ENCODE measurements at regions not wholly inside any gene's neighbourhood (a gene's known extent, or its start where the extent isn't known, plus 50 kb on each side); places are given as distances from the start of the nearest gene placed in this dataset.
"Not testable (repeated sequence)": the region's sequence is repeated elsewhere in the genome, so short reads cannot be mapped to it uniquely, and the experiment has no call there.

DNA sequence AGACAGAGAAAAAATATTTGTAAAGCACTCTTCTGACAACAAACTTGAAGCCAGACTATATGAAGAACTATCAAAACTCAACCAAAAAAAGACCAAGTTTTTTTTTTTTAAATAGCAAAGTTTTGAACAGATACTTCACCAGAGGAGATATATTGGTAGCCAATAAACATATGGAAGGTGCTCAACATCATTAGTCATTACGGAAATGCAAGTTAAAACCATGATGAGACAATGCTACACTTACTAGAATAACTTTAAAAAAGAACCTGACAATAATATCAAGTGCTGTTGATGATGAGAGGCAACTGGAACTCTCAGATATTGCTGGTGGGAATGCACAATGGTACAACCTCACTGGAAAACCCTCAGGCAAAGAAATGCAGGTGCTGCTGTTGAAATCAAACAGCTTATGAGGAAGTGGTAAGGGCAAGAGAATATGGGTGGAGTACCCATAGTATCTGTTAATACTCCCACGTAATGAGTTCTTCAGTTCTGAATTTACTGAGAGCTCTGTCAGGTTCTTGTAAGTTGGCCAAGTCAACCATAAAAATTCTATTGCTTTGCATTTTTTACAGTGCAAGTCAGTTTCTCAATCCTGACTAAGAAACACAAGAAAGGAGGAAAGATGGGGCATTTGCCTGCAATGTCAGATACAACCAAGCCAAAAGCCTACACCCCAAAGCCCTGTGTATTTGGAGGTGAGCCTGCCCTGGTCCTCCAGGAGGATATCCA lies 87.3 kb upstream of the GNAQ start:
- CTCF ChIA-PET, result interaction anchor here (0.5 to 1.7 kb wide), 11 partner anchors 10 to 685 kb away, joined by 3 to 7 read pairs (median 3); no protein-coding TSS in a partner anchor

DNA sequence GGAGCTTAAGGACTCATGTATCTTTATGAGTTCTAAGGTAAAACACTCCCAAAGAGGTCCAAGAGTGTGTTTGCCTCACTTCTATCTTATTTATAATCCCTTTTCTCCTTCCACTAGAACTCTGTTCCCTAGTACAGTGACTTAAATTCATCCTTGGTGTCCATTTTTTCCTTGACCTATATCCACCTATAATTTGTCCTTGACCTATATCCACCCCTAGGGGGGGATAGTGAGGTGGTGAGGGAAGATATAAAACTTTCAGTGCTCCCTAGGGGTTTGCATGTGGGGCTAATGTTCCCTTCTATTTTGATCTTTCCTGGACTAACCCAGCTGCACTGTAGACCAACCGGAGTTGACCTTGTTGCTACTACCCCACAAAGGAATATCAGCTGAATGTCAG lies 83.5 kb upstream of the GNAQ start:
- no peak overlapping the region for H3K27ac Mint-ChIP-seq
- intact Hi-C loops (cut with micrococcal nuclease), result no loop called here
- DNase-seq, result no peak
- no peak overlapping the region for H3K4me3 Mint-ChIP-seq
- H3K4me1 Mint-ChIP-seq (ENCODE audit: low read depth), result peaks cover 29% of the 10 kb centered on the region
- CTCF ChIA-PET, result interaction anchor here (0.6 to 1.4 kb wide), 7 partner anchors 10 to 260 kb away, joined by 3 to 6 read pairs (median 3); no protein-coding TSS in a partner anchor
- H3K27me3 Mint-ChIP-seq (ENCODE audit: low read depth), result no peaks in the 10 kb centered on the region
- peaks cover 3% of the 10 kb centered on the region for H3K9me3 Mint-ChIP-seq
- H3K36me3 Mint-ChIP-seq (ENCODE audit: low read depth), result no peaks in the 10 kb centered on the region

More for the DNA sequence above, 87.3 kb upstream of the GNAQ start:
- H3K27me3 Mint-ChIP-seq (ENCODE audit: low read depth), result no peaks in the 10 kb centered on the region
- peaks cover 34% of the 10 kb centered on the region for H3K4me1 Mint-ChIP-seq (ENCODE audit: low read depth)
- no peak overlapping the region for H3K27ac Mint-ChIP-seq
- peak; percentile 44 for DNase-seq
- H3K4me3 Mint-ChIP-seq, result no peak overlapping the region
- no peaks in the 10 kb centered on the region for H3K9me3 Mint-ChIP-seq
- H3K36me3 Mint-ChIP-seq (ENCODE audit: low read depth), result no peaks in the 10 kb centered on the region
- intact Hi-C loops (cut with micrococcal nuclease), result loop anchor here (1.0 to 2.0 kb wide), 11 partner anchors 45 to 942 kb away; partner anchors contain the start of genes PSAT1 and VPS13A

DNA sequence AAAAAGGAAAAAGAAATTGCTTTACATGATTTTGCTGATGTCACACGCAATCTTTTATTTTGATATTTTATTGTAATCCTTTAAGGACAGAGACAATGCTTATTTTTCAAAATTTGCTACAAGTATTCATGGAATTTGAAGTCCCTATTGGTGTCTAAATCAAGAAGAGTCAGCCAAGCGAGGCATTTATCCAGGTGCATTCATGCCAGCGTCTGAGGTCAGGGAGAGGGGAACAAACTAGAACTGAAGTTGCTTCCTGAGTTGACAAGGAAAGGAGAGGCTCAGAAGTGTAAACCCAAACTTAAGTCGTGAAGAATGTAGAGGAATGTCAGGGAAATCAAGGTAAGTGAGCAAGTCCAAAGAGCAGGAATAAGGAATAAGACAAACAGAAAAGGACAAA lies 83.0 kb upstream of the GNAQ start:
- Mint-ChIP-seq H3K27ac (no peak overlapping the region), H3K27me3 (ENCODE audit: low read depth) (no peaks in the 10 kb centered on the region), H3K4me1 (ENCODE audit: low read depth) (peaks cover 26% of the 10 kb centered on the region), H3K4me3 (no peak overlapping the region), H3K36me3 (ENCODE audit: low read depth) (no peaks in the 10 kb centered on the region), H3K9me3 (peaks cover 3% of the 10 kb centered on the region)
- intact Hi-C loops (cut with micrococcal nuclease), result no loop called here
- no peak for DNase-seq
- CTCF ChIA-PET, result interaction anchor here (0.8 to 1.4 kb wide), 4 partner anchors 10 to 63 kb away, joined by 3 read pairs; no protein-coding TSS in a partner anchor

DNA sequence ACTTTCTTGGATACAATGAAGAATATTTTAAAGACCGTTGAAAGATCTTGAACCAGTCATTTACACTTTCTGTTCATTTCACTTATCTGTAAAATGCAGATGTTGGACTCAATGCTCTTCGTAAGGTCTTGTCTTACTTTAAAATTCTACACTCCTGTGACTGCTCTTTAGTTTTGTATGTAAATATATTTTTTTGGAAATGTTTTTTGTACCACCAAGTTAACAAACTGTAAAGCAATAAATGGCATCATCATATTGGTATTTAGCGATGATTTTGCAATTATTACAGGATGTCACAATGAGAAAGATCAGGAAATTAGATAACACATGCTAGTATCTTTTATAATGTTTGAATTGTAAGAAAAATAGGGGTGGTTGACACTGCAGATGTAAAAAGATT lies 80.8 kb upstream of the GNAQ start:
- Mint-ChIP-seq H3K27me3 (ENCODE audit: low read depth) (no peaks in the 10 kb centered on the region), H3K9me3 (peaks cover 6% of the 10 kb centered on the region), H3K36me3 (ENCODE audit: low read depth) (peaks cover 2% of the 10 kb centered on the region), H3K27ac (no peak overlapping the region), H3K4me1 (ENCODE audit: low read depth) (peaks cover 10% of the 10 kb centered on the region), H3K4me3 (no peak overlapping the region)
- DNase-seq, result no peak
- intact Hi-C loops (cut with micrococcal nuclease), result no loop called here
- CTCF ChIA-PET, result no interaction called here

DNA sequence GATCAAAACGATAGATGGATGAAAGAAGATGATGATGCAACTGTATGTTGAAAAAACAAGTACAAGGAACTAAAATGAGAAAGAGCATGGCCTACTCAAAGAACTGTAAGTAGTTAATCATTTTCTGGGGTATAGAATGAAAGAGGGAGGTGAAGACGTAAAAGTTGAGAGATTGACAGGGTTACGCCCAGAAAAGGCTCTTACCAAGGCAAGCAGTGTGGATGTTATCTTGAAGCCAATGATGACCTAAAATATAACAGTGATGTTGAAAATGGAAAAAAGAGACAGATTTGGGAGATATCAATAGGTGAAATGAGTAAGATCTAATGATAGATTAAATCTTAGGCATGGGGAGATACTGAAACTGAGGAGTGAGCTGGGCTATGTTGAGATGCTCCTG lies 80.4 kb upstream of the GNAQ start:
- H3K4me3 Mint-ChIP-seq, result no peak overlapping the region
- no peaks in the 10 kb centered on the region for H3K27me3 Mint-ChIP-seq (ENCODE audit: low read depth)
- peaks cover 9% of the 10 kb centered on the region for H3K9me3 Mint-ChIP-seq
- peaks cover 11% of the 10 kb centered on the region for H3K4me1 Mint-ChIP-seq (ENCODE audit: low read depth)
- CTCF ChIA-PET, result no interaction called here
- peaks cover 3% of the 10 kb centered on the region for H3K36me3 Mint-ChIP-seq (ENCODE audit: low read depth)
- no peak overlapping the region for H3K27ac Mint-ChIP-seq
- DNase-seq, result no peak
- intact Hi-C loops (cut with micrococcal nuclease), result no loop called here

DNA sequence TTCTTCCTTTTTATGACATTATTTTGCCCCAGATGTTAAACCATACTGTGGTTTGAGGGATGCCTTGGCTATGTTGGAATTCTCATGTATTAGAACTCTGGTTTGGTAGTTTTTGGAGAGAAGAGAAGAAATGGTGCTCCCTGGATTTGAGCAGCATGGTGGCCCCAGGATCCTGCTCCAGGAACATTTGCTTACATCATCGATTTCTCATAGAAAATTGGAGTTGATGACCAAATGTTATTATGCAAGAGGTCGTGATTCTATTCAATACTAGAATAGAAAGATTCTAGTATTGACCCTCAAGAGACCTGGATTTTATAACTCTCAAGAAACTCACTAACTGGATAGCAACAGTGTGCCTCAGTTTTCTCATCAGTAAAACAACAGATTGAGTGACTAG lies 77.5 kb upstream of the GNAQ start:
- no peaks in the 10 kb centered on the region for H3K27me3 Mint-ChIP-seq (ENCODE audit: low read depth)
- DNase-seq, result no peak
- peaks cover 10% of the 10 kb centered on the region for H3K36me3 Mint-ChIP-seq (ENCODE audit: low read depth)
- H3K27ac Mint-ChIP-seq, result no peak overlapping the region
- intact Hi-C loops (cut with micrococcal nuclease), result no loop called here
- CTCF ChIA-PET, result interaction anchor here (1.2 kb wide), 1 partner anchor 25 kb away, joined by 3 read pairs; no protein-coding TSS in a partner anchor
- peaks cover 23% of the 10 kb centered on the region for H3K4me1 Mint-ChIP-seq (ENCODE audit: low read depth)
- H3K4me3 Mint-ChIP-seq, result no peak overlapping the region
- H3K9me3 Mint-ChIP-seq, result peaks cover 15% of the 10 kb centered on the region

DNA sequence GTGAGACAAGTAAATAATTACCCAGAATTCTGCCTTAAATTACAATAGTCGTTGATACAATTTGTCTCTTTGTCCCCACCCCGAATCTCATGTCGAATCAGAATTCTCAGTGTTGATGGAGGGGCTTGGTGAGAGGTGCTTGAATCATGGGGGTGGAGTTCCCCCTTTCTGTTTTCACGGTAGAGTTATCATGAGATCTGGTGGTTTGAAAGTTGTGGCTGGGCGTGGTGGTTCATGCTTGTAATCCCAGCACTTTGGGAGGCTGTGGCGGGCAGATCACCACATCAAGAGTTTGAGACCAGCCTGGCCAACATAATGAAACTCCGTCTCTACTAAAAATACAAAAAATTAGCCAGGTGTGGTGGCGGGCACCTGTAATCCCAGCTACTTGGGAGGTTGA lies 75.0 kb upstream of the GNAQ start:
- H3K36me3 Mint-ChIP-seq (ENCODE audit: low read depth); H3K27me3 Mint-ChIP-seq (ENCODE audit: low read depth); H3K27ac Mint-ChIP-seq; H3K4me3 Mint-ChIP-seq; intact Hi-C loops (cut with micrococcal nuclease): not testable (repeated sequence)
- peaks cover 12% of the 10 kb centered on the region for H3K9me3 Mint-ChIP-seq
- peaks cover 26% of the 10 kb centered on the region for H3K4me1 Mint-ChIP-seq (ENCODE audit: low read depth)
- CTCF ChIA-PET, result interaction anchor here (0.9 kb wide), 1 partner anchor 130 kb away, joined by 4 read pairs; no protein-coding TSS in a partner anchor
- DNase-seq, result peak; percentile 31

DNA sequence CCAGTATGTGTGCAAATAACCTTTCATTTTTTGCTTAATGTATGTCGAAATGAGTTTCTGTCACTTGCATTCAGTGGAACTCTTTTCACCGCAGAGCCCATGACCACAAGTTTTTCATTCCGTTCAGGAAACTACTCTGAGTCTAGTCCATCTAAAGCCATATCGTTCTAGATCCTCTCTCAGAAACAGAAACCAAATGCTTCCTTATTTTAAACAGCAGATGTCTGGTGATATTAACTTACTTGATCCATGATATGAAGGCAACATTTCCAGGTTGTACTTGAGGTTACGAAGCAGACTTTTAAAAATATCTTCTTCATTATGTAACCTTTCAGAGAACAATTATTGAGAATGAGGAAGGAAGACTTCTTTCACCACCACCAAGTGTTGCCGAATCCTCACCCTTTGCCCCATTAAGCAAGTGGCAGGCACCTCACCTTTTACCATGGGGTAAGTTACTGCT lies 72.4 kb upstream of the GNAQ start:
- no peak overlapping the region for H3K27ac Mint-ChIP-seq
- no peaks in the 10 kb centered on the region for H3K27me3 Mint-ChIP-seq (ENCODE audit: low read depth)
- intact Hi-C loops (cut with micrococcal nuclease), result no loop called here
- peaks cover 10% of the 10 kb centered on the region for H3K36me3 Mint-ChIP-seq (ENCODE audit: low read depth)
- peaks cover 12% of the 10 kb centered on the region for H3K9me3 Mint-ChIP-seq
- DNase-seq, result peak; percentile 50
- CTCF ChIA-PET, result interaction anchor here (1.4 kb wide), 1 partner anchor 69 kb away, joined by 4 read pairs; no protein-coding TSS in a partner anchor
- H3K4me3 Mint-ChIP-seq, result peak overlapping the region; percentile 8
- peaks cover 26% of the 10 kb centered on the region for H3K4me1 Mint-ChIP-seq (ENCODE audit: low read depth)

DNA sequence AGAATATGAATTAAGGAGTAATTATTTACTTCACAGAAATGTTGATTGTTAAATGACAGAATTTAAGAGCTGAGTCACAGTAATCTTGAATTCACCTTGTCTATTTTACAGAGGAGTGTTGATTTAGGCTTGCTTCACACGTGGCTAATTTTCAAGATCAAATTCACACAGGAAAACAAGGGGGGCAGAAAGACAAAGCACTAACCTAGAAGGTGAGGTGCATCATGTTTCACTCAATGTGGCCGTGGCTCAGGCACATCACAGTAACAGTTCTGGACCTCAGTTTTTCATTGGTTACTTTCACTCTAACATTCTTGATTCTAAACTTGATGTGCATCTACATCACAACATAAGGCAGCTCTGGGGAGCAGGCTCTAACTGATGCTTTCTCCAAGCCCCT lies 69.6 kb upstream of the GNAQ start:
- intact Hi-C loops (cut with micrococcal nuclease), result no loop called here
- Mint-ChIP-seq H3K9me3 (peaks cover under 1% of the 10 kb centered on the region), H3K4me3 (no peak overlapping the region), H3K36me3 (ENCODE audit: low read depth) (peaks cover under 1% of the 10 kb centered on the region), H3K27ac (no peak overlapping the region), H3K4me1 (ENCODE audit: low read depth) (peaks cover 20% of the 10 kb centered on the region), H3K27me3 (ENCODE audit: low read depth) (no peaks in the 10 kb centered on the region)
- CTCF ChIA-PET, result interaction anchor here (0.7 to 1.4 kb wide), 2 partner anchors 18 to 20 kb away, joined by 3 to 4 read pairs; no protein-coding TSS in a partner anchor
- DNase-seq, result no peak

DNA sequence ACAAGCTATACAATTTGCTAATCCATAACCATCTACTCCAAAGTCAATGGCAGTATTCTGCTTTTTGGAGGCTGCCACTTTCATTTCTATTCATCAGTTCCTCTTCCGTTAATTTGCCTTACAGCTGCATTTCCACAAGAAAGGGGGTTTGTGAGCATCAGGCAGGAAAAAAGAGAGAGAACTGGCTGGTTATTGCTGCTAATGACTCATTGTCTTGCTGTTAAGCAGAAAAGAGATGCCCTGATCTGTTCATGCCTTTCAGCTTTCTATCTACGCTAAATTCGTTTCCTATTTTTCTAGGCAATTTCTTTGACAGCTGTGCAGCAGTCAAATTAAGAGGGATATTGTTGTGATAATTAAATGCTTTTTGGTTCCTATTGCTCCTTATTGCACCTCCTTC lies 65.9 kb upstream of the GNAQ start:
- Mint-ChIP-seq H3K4me3 (no peak overlapping the region), H3K36me3 (ENCODE audit: low read depth) (no peaks in the 10 kb centered on the region), H3K27ac (no peak overlapping the region), H3K9me3 (no peaks in the 10 kb centered on the region), H3K27me3 (ENCODE audit: low read depth) (no peaks in the 10 kb centered on the region), H3K4me1 (ENCODE audit: low read depth) (peaks cover 8% of the 10 kb centered on the region)
- intact Hi-C loops (cut with micrococcal nuclease), result loop anchor here (2.0 kb wide), 1 partner anchor 23 kb away; no protein-coding TSS in a partner anchor
- CTCF ChIA-PET, result interaction anchor here (0.6 to 2.2 kb wide), 2 partner anchors 12 to 62 kb away, joined by 3 to 9 read pairs; no protein-coding TSS in a partner anchor
- DNase-seq, result no peak

DNA sequence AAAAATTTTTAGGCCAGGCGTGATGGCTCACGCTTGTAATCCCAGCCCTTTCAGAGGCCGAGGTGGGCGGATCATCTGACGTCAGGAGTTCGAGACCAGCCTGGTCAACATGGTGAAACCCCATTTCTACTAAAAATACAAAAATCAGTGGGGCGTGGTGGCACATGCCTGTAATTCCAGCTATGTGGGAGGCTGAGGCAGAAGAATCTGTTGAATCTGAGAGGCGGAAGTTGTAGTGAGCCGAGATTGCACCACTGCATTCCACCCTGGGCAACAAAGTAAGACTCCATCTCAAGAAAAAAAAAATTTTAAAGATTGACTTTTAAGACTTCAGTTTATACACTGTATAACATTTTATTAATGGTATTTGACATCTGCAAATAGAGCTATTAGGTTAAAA lies 60.1 kb upstream of the GNAQ start:
- no peak overlapping the region for H3K4me3 Mint-ChIP-seq
- no peaks in the 10 kb centered on the region for H3K36me3 Mint-ChIP-seq (ENCODE audit: low read depth)
- intact Hi-C loops (cut with micrococcal nuclease), result no loop called here
- H3K27ac Mint-ChIP-seq, result no peak overlapping the region
- no peaks in the 10 kb centered on the region for H3K27me3 Mint-ChIP-seq (ENCODE audit: low read depth)
- peaks cover 1% of the 10 kb centered on the region for H3K4me1 Mint-ChIP-seq (ENCODE audit: low read depth)
- H3K9me3 Mint-ChIP-seq, result no peaks in the 10 kb centered on the region
- DNase-seq, result no peak
- CTCF ChIA-PET, result interaction anchor here (0.7 kb wide), 1 partner anchor 19 kb away, joined by 3 read pairs; no protein-coding TSS in a partner anchor

DNA sequence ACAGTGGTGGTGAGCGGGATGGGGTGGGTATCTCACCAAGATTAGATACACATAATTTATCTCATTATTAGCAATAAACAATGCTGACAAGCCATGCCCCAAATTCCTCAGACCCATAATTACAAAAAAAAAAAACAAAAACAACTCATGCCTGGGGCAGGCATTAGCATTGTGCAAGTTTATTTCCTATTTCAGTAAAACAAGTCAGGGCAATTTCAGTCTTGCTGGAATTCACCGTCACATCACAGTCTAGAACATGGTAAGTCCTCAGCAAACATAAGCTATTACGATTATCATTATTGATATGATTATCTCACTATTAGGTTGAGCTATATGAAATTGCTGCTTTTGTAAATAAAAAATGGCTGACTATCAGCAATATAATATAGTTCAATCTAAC lies 57.5 kb upstream of the GNAQ start:
- Mint-ChIP-seq H3K4me3 (no peak overlapping the region), H3K36me3 (ENCODE audit: low read depth) (no peaks in the 10 kb centered on the region), H3K9me3 (peaks cover 1% of the 10 kb centered on the region), H3K27ac (no peak overlapping the region), H3K4me1 (ENCODE audit: low read depth) (no peaks in the 10 kb centered on the region), H3K27me3 (ENCODE audit: low read depth) (no peaks in the 10 kb centered on the region)
- intact Hi-C loops (cut with micrococcal nuclease), result no loop called here
- DNase-seq, result no peak
- CTCF ChIA-PET, result no interaction called here

DNA sequence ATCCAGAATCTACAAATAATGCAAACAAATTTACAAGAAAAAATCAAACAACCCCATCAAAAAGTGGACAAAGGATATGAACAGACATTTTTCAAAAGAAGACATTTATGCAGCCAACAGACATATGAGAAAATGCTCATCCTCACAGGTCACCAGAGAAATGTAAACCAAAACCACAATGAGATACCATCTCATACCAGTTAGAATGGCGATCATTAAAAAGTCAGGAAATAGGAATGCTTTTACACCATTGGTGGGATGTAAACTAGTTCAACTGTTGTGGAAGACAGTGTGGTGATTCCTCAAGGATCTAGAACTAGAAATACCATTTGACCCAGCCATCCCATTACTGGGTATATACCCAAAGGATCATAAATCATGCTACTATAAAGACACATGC lies 56.6 kb upstream of the GNAQ start:
- H3K27me3 Mint-ChIP-seq (ENCODE audit: low read depth); H3K27ac Mint-ChIP-seq; DNase-seq; intact Hi-C loops (cut with micrococcal nuclease); CTCF ChIA-PET; H3K4me3 Mint-ChIP-seq; H3K36me3 Mint-ChIP-seq (ENCODE audit: low read depth); H3K9me3 Mint-ChIP-seq; H3K4me1 Mint-ChIP-seq (ENCODE audit: low read depth): not testable (repeated sequence)
